HEK293 (cell line): ENCODE measurements at regions not wholly inside any gene's neighbourhood (a gene's known extent, or its start where the extent isn't known, plus 50 kb on each side); places are given as distances from the start of the nearest gene placed in this dataset.

ENCODE experiments used
- KLF16 ChIP-seq: fragments of 450-650 bp; formaldehyde crosslinking; IDR thresholded peaks from 2 replicates; pipeline ENCODE4 v1.5.1; 2017; ENCODE audit warnings: missing biosample characterization, missing genetic modification characterization
- SCRT2 ChIP-seq: fragments of 450-650 bp; formaldehyde crosslinking; IDR thresholded peaks from 2 replicates; pipeline ENCODE4 v1.5.1; 2016; ENCODE audit warnings: missing biosample characterization, missing genetic modification characterization
- YY1 ChIP-seq: fragments of 450-650 bp; formaldehyde crosslinking; IDR thresholded peaks from 2 replicates; pipeline ENCODE4 v1.5.1; 2018; ENCODE audit warnings: missing biosample characterization, missing genetic modification characterization
- ZNF138 ChIP-seq: fragments of 450-650 bp; formaldehyde crosslinking; IDR thresholded peaks from 2 replicates; pipeline ENCODE4 v1.5.1; 2016; ENCODE audit warnings: missing biosample characterization, missing genetic modification characterization, borderline replicate concordance
- ZNF223 ChIP-seq: fragments of 450-650 bp; formaldehyde crosslinking; IDR thresholded peaks from 2 replicates; pipeline ENCODE4 v1.5.1; 2016; ENCODE audit warnings: missing biosample characterization, missing genetic modification characterization
- ZNF48 ChIP-seq: fragments of 450-650 bp; formaldehyde crosslinking; IDR thresholded peaks from 2 replicates; pipeline ENCODE4 v1.5.1; 2016; ENCODE audit warnings: missing biosample characterization, missing genetic modification characterization
- ZNF501 ChIP-seq: fragments of 450-650 bp; formaldehyde crosslinking; IDR thresholded peaks from 2 replicates; pipeline ENCODE4 v1.5.1; 2016; ENCODE audit warnings: missing biosample characterization, missing genetic modification characterization
- ZNF707 ChIP-seq: fragments of 450-650 bp; formaldehyde crosslinking; IDR thresholded peaks from 2 replicates; pipeline ENCODE4 v1.5.1; 2016; ENCODE audit warnings: missing biosample characterization, missing genetic modification characterization
- ZNF76 ChIP-seq: fragments of 450-650 bp; formaldehyde crosslinking; IDR thresholded peaks from 2 replicates; pipeline ENCODE4; 2016; ENCODE audit warnings: low read depth, missing biosample characterization, missing genetic modification characterization, borderline replicate concordance
- TF ChIP-seq, protein P1 (sequence below): fragments of 450-650 bp; formaldehyde crosslinking; IDR thresholded peaks from 2 replicates; pipeline ENCODE4 v1.5.1; 2016; ENCODE audit warnings: missing biosample characterization, missing genetic modification characterization
- TF ChIP-seq, protein P2 (sequence below): fragments of 450-650 bp; formaldehyde crosslinking; IDR thresholded peaks from 2 replicates; pipeline ENCODE4 v1.5.1; 2016; ENCODE audit warnings: missing biosample characterization, missing genetic modification characterization
- TF ChIP-seq, protein P3 (sequence below): fragments of 450-650 bp; formaldehyde crosslinking; IDR thresholded peaks from 2 replicates; pipeline ENCODE4 v1.5.1; 2016; ENCODE audit warnings: missing biosample characterization, missing genetic modification characterization

DNA sequence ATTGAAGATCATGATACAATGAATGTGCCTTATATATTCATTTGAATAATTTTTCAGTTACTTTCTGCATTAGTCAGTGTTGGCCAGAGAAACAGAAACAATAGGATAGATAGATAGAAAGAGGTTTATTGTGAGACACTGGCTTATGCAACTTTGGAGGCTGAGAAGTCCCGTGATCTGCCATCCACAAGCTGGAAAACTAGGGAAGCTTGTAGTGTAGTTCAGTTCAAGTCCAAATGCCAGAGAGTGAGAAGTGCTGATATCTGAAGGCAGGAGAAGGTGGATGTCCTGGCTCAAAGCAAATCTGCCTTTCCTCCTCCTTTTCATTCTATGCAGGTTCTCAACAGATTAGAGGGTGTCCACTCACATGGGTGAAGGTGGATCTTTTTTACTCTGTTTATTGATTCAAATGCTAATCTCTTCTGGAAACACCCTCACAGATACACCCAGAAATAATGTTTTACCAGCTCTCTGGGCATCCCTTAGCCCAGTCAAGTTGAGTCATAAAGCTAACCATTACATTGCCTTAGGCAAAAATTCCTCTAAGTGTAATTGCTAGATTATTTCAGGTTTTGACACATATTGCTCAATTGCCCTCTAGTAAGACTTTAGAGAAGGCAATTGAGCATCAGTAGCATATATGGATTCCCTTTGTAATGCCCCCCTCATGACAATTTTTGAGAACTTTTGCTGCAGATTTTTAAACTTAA lies 341.4 kb downstream of the LPIN1 start:
- TF ChIP-seq, protein P1, sequence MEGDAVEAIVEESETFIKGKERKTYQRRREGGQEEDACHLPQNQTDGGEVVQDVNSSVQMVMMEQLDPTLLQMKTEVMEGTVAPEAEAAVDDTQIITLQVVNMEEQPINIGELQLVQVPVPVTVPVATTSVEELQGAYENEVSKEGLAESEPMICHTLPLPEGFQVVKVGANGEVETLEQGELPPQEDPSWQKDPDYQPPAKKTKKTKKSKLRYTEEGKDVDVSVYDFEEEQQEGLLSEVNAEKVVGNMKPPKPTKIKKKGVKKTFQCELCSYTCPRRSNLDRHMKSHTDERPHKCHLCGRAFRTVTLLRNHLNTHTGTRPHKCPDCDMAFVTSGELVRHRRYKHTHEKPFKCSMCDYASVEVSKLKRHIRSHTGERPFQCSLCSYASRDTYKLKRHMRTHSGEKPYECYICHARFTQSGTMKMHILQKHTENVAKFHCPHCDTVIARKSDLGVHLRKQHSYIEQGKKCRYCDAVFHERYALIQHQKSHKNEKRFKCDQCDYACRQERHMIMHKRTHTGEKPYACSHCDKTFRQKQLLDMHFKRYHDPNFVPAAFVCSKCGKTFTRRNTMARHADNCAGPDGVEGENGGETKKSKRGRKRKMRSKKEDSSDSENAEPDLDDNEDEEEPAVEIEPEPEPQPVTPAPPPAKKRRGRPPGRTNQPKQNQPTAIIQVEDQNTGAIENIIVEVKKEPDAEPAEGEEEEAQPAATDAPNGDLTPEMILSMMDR (tag by site-specific recombination): no peak
- TF ChIP-seq ZNF138 (no peak), YY1 (tag by site-specific recombination) (no peak), ZNF48 (tag by site-specific recombination) (no peak), SCRT2 (no peak), ZNF707 (tag by site-specific recombination) (no peak), ZNF501 (tag by site-specific recombination) (no peak), KLF16 (no peak), ZNF76 (tag by site-specific recombination) (no peak), ZNF223 (tag by site-specific recombination) (no peak)
- TF ChIP-seq, protein P2, sequence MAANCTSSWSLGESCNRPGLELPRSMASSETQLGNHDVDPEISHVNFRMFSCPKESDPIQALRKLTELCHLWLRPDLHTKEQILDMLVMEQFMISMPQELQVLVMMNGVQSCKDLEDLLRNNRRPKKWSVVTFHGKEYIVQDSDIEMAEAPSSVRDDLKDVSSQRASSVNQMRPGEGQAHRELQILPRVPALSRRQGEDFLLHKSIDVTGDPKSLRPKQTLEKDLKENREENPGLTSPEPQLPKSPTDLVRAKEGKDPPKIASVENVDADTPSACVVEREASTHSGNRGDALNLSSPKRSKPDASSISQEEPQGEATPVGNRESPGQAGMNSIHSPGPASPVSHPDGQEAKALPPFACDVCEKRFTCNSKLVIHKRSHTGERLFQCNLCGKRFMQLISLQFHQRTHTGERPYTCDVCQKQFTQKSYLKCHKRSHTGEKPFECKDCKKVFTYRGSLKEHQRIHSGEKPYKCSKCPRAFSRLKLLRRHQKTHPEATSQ (tag by site-specific recombination): no peak
- TF ChIP-seq, protein P3, sequence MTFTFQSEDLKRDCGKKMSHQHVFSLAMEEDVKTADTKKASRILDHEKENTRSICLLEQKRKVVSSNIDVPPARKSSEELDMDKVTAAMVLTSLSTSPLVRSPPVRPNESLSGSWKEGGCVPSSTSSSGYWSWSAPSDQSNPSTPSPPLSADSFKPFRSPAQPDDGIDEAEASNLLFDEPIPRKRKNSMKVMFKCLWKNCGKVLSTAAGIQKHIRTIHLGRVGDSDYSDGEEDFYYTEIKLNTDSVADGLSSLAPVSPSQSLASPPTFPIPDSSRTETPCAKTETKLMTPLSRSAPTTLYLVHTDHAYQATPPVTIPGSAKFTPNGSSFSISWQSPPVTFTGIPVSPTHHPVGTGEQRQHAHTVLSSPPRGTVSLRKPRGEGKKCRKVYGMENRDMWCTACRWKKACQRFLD (tag by site-specific recombination): no peak
